ENCODE measurements at regions not wholly inside any gene's neighbourhood (a gene's known extent, or its start where the extent isn't known, plus 50 kb on each side); places are given as distances from the start of the nearest gene placed in this dataset.

DNA sequence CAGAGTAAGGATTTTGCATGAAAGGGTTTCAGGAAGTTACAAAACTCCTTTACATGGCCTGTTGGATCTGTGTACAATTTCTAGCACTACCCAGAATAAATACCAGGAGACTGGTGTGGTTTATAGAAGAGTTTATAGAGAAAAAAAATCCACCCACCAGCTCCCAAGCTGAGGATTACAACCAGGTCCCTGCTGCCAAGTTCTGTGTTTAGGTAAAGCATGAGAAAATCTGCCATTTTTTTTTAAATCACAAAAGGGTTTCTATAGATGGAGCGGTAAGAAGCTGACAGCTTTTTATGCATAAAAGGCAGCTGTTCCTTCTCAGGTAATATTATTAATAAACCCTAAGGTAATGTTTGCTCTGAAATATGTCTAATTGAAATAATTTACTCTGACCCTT lies 545.4 kb upstream of the ZEB2 start:
- TF ChIP-seq CTCF (conservative IDR thresholded peaks at IDR 0.05; ENCODE audit: low read depth, low read length) (no peak), EZH2 (IDR thresholded peaks at IDR 0.05; ENCODE audit: low read length, unreplicated experiment) (no peak), EZH2phosphoT487 (IDR thresholded peaks at IDR 0.05; ENCODE audit: borderline replicate concordance, low read length) (no peak)

All from PC-3 (cell line).